ENCODE measurements at regions not wholly inside any gene's neighbourhood (a gene's known extent, or its start where the extent isn't known, plus 50 kb on each side); places are given as distances from the start of the nearest gene placed in this dataset.
"Not testable (repeated sequence)": the region's sequence is repeated elsewhere in the genome, so short reads cannot be mapped to it uniquely, and the experiment has no call there.

DNA sequence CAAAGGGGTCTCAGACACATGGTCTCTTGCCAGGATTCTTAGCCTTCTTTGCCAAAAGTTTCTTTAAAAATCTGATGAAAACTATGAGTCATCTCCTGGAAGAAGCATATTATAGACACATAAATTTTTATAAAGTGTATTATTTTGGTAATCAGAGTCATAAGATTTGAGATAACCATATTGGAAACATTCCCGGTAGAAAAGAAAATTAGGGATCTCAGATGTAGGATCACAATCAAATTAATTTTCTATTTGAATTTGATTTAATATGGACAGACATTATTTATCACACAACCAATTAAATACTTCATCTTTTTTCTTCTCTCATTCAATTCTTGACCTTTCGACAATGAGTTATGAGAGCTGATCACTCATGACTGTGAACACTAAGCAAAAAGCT is 347.7 kb upstream of the CDH8 start:
- no peak for DNase-seq (ENCODE audit: low read depth)

DNA sequence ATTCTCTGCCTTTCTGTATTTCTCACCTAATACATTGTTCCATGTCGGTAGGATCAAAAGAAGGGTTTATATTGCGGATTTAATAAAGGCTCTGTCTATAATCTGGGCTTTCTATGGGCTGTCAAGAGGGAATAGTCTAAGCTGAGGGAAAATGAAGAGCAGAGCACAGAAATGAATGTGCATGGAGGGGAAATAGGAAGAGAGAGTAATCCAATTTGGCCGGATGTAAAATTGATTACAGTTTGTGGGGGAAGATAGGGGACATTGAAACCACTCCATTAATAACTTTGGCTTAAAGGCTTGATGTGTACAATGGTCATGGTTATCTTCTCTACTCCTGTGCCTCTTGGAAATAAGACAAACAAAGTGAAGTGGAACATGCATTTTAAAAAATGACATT is 334.2 kb upstream of the CDH8 start:
- DNase-seq (ENCODE audit: low read depth), result no peak

DNA sequence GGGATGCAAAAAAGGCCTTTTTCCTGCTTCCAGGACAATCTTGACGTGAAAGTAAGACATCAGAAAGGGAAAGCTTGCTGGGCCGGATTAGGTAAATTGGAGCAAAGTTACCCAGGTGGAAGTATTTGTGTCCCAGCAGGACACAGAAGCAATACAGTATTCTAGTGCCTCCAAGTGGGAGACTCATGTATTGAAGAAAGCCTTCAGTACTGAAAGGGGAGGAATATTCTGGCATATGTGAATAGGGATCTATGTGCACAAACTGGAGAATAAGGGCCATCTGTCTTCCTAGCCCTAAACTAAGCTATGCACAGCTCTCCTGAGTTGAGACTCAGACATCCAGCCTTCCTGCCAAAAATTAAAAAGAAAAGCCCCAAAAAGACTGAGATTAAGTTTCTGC is 327.3 kb upstream of the CDH8 start:
- no peak for DNase-seq (ENCODE audit: low read depth)

DNA sequence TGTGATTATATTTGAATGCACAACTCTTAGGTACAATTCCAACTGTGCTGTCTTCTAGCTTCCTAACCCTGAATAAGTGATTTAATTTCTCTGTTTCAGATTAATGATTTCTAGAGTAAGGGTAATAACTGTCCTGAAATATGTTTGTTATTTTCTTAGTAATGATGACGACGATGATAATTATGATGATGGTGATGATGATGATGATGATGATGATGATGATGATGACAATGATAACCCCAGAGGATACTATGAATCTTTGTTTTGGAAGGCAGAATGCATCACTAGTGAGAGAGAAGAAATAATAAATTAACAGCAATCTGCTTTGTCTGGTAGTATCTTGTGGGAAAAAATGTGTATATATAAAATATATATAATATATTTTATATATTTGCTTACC is 317.1 kb upstream of the CDH8 start:
- no peak for DNase-seq (ENCODE audit: low read depth)

DNA sequence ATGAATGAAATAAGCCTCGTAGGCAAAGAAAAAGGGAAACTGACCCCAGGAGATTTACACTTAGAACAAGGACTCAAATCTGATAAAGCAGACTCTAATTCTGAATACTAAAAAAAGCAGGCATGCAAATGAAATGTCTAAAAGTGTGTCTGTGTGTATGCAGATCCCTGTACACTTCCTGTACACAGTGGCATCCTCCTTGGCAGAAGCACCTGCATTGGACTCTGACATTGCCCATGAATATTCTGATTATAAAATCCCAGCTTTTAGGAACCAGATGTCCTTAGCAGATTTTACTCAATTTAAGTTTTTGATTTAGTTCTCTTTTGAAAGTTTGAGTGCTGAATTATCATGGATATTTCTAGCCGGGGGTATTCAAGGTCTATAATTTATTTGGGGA is 306.0 kb upstream of the CDH8 start:
- DNase-seq (ENCODE audit: low read depth), result no peak

DNA sequence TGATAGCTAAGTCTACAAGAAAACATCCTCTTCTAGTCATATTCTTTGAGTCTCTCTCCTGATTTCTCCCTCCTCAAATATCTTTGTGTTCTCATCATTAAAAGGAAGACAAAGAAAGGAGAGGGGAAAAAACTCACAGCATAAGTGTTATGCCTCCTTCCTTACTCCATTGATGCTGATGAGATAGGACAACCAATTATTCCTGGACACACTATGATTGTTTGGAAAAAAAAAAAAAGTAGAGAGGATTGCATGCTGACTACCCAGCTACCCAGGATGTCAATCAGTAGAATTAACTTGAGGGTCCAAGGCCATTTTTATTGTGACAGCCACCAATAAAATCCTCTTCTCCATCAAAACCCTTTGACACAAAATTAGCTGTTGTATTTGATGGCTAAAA is 299.1 kb upstream of the CDH8 start:
- no peak for DNase-seq (ENCODE audit: low read depth)

DNA sequence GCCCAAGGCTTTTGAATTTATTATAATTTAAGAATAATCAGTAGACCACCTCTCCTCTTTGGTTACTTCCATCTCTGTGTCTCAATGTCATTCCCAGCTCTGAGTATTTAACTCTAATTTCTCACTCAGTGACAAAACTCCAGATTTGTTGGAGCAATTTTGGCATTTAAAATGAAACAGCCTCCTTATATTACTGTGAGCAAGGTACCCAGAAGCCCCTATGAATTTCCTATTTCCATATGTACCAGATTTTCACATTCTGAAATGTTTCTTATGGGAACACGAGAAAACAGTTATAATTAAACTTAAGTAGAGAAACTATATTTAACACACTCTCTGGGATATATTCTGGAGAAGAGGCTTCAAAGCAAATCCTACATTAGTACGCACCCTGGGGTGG is 285.4 kb upstream of the CDH8 start:
- DNase-seq (ENCODE audit: low read depth), result no peak

DNA sequence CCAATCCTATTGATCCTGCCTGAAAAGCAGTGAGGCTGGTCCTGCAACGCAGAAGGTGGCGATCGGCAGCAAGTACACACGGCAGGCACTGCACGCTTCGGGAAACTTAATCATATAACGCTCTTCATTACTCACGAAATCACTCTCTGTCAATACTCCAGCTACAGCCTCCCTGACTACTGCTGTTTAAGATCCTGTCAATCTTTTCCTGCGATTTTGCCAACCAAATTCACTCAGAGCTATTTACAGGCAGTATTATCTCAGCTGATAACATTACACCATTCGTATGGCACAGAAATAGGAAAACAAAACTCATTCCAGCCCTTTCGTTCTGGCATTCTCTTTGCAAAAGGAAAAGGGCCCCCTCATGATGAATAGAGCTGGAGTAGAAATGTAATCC is 262.4 kb upstream of the CDH8 start:
- DNase-seq (ENCODE audit: low read depth), result no peak

DNA sequence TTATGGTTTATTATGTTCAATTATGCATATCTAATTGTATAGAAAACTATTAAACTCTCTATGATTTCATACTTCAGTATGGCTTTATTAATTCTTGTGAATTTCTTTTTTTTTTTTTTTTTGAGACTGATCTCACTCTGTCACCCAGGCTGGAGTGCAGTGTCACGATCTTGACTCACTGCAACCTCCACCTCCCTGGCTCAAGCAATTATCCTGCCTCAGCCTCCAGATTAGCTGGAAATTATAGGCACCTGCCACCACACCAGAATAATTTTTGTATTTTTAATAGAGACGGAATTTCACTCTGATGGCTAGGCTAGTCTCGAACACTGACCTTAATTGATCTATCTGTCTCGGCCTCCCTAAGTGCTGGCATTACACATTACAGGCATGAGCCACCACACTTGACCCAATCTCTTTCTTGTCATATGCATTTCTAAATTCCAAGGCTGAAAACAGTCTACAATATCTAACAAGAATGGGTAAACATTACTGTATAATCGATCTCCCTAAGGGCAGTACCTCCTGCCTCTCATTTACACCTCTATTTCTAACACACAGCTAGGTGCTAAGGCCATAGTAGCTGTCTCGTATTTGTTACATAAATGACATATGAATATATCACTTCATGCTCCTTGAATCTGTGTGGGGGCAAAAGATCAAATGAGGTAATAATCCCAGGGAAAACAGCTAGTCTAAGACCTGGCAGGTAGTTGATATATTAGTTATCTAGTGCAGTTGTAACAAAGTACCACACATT is 258.2 kb upstream of the CDH8 start:
- DNase-seq (ENCODE audit: low read depth), result no peak

DNA sequence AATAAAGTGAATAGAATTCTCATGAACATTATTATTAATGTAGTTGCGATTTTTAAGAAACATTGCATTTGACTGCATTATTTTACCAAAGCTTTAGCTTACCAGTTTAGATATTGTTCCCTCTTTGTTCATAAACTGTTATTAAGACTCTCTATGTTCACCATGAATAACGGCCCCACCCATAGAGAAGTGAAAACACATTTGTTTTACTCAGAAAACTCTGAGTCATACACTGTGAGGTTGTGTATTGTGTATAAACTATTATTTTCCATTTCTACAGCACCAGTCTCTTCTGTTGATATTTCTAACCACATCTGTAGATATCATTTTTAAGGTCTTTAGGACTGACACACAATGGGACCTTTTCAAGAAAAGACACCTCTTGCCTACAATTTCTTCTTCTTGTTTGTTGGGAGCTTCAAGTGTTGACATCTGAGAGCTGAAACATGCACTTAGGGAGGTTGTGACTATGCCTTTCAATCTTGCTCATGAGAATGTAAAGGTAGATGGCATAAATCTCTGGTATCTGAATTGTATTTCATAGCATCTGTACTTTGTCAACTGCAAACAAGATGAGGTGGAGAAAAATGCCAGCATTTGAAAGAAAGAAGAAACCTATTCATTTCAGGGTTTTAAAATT is 252.9 kb upstream of the CDH8 start:
- no peak for DNase-seq (ENCODE audit: low read depth)

DNA sequence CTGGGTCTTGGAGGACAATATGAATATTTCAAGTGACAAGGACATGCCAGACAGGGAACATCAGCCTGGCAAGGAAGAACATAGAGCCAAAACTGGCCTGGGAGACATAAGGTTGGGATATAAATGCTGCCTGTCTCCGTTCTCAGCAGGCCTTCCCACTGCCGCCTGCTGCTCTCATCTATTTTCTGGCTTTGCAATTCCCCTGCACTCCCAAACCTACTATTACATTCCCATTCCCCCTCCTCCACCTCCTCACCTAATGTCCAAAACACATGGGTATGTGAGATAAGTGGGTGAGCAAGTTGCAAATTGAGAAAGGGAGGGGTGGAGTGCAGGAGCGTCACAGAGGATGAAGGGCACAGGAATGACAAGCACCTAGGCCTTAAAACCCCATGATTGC is 244.3 kb upstream of the CDH8 start:
- no peak for DNase-seq (ENCODE audit: low read depth)

DNA sequence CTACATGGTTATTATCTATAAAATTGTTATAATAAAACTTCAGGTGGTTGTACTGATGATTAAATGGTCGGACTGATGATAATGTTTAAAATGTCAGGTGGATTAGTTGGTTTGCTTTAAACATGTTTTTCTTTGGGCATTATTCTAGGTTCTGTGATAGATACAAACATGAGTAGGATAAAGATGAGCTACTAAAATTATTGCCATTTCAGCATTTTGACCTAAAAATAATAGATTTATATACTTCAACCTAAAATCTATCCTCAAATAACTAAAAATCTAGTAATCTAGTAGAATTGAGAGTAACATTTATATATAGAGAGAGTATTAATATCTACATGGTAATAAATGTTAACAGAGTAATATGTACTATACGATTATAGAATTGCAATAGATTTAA is 241.7 kb upstream of the CDH8 start:
- DNase-seq (ENCODE audit: low read depth), result no peak

DNA sequence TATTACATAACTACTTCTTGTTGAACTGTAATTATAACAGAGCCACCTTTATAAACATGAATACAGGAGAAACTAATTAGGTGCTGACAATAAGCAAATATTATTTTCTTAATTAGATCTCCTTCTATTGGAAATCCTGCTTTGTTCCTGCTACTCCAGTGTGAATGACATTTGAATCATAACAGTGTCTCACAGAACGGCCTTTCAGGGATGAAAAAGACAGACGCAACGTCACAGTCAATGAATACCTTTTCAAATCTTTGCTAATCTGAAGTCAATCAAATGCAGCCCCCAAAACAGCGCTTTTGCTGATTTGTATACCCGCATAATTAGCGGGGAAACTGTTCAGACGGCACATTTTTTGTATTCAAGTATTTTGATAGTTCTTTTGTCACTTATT is 240.4 kb upstream of the CDH8 start:
- no peak for DNase-seq (ENCODE audit: low read depth)

DNA sequence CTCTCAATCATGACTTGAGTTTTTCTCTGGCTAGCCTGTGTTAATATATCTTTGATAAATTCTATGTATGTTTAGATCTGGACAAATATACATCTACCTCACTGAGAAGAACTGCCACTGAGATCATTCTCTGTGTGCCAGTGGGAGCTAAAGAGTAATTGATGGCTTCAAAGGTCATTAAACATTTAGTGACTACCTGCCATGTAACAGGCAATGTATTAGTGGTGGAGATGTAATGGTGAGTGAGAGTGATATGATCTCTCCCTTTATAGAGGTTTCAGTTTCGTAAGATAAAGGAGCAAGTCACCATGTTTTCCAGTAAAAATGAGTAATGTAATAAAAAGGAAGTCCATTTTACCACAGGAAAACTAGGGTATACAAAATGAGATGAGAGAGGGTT is 235.8 kb upstream of the CDH8 start:
- no peak for DNase-seq (ENCODE audit: low read depth)

DNA sequence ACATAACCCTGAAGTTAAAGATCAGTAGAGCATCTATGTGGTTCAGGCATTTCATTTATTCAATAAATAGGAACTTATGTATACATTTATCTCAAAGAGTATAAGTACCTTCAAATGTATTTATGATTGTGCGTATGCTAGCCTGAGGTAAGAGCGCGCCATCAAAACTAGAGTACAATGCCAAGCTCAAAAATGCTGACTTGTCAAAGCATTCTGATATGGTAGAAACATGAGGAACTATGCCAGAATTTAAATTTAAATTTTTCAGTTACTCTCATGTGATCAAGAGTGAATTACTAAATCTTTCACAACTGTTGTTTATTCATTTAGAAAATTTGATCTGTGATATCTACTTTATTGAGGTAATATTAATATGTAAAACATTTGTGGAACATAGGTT is 225.5 kb upstream of the CDH8 start:
- no peak for DNase-seq (ENCODE audit: low read depth)

DNA sequence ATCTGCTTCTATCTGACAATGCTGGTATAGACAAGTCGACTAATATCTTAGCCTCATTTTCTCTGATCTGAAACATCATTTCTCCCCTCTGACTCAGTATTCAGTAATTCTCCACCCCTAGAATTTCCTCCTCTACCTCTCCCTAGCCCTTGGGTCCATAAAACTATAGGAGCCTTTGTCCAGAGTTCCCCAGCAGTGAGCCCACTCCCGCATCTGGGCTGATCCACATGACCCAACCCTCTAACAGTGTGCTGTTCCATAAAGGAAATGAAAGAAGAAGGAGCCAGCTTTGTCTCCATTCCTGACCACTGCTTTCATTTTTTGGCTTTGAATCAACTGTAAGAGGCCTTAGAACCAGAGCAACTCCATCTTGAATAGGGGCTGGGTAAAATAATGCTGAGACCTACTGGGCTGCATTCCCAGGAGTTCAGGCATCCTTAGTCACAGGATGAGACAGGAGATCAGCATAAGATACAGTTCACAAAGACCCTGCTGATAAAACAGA is 222.7 kb upstream of the CDH8 start:
- not testable (repeated sequence) for DNase-seq (ENCODE audit: low read depth)

DNA sequence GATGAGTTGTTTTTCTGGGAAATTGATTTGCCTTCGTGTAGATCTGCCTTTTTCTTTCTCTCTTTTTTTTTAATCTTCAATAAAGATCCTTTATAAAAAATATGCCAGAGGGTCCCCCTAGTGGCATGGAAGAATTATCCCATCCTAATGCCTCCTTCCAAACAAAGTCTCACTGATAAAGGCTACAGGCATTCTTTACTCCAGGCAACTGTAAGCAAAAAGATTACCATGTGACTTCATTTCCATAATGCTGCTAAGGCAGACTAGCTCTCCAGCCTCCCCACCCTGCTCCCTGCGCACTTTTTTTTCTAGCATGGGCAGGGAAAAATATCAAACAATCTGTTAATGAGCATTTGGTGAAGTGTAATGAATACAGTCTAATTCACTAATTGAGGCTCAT is 220.2 kb upstream of the CDH8 start:
- no peak for DNase-seq (ENCODE audit: low read depth)

DNA sequence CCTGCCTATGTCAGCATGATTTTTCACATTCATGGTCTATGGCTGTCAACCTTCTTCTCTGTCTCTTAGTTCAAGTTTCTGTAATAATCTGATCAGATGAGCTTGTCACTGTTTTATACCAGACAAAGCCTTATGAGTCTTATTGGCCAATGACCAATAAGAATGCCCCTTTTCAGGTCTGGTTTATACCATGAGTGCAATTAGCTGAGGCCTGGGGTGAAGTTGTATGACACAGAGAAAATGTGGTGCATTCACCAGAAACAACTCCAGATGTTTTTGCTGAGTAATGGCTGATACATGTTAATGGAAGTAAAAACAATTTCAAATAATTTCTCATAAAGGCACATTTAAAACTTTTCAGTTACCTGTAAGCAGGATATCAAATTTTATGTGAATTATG is 218.6 kb upstream of the CDH8 start:
- no peak for DNase-seq (ENCODE audit: low read depth)

DNA sequence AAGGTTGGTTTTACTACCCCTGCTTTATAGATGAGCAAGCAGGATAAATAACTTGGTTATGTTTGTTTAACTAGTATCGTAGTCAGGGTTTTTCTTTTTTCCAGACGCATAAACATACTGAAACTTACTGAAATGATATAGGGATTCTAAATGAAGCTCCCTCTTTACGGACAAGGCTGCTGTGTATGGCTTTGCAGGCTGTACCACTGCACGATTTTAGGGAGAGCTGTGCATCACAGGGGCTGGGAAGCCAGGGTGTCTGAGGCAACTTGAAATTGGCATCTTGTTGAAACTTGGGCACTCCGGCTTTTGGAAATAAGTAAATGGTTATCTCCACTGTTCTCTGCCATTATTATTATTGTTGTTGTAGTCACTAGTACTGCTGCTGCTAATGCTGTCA is 218.1 kb upstream of the CDH8 start:
- DNase-seq (ENCODE audit: low read depth), result no peak

DNA sequence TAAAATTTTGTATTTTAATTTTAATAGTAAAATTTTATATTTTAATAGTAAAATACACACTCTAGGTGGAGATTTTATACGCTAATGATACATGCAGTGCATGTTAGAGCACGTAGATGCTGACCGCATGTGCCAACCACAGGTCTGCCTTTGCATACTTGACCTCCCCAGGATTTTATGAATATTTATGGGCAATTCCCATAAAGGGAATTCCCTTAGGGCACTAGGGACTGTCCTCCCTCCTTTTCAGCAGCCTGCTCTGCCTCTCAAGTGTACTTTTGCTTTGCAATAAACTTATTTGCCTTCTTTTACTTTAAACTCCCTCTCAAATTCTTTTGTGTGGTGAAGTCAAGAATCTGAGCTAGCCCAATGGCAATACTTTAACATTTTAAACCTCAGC is 217.7 kb upstream of the CDH8 start:
- DNase-seq (ENCODE audit: low read depth), result no peak

DNA sequence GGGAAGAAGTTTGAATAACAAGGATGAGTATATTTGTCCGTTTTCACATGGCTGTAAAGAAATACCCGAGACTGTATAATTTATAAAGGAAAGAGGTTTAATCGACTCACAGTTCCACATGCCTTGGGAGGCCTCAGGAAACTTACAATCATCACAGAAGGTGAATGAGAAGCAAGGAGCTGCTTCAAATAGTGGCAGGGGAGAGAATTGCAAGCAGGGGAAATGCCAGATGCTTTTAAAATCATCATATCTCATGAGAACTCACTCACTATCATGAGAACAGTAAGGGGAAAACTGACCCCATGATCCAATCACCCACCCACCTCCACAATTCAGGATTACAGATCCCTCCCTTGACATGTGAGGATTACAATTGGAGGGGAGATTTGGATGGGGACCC is 212.8 kb upstream of the CDH8 start:
- no peak for DNase-seq (ENCODE audit: low read depth)

DNA sequence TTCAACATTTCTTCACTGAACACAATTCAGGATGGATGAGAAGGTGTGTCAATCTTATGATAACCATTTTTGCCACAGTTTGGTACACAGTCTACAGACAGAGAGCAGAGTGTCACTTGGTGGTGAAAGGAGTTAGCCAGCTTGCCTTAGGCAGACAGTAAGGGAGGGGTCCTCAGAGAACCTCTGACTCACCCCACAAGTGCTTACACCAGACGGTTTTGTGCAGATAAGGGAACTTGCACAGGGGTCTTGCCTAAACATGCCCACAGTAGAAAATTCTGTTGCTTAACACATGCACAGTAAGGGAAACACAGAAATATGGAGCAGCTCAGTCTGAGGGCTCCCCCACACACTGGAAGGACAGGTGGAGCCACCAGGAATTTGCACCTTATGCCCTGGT is 204.5 kb upstream of the CDH8 start:
- no peak for DNase-seq (ENCODE audit: low read depth)

DNA sequence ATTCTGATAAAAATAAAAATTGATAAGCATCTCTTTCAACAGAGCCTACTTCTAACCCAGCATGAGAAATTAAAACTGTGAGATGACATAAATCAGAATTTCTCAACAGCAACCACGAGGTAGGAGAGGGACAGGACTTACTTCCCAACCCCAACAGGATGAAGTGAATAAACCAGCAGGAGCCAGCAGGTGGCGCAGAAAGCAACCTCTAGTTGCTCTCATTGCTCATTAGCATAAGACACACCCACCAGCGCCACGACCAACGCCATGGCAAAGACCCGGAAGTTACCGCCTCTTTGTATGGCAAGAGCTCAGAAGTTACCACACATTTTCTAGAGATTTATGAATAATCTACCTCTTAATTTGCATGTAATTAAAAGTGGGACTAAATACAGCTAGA is 189.4 kb upstream of the CDH8 start:
- DNase-seq (ENCODE audit: low read depth), result no peak

DNA sequence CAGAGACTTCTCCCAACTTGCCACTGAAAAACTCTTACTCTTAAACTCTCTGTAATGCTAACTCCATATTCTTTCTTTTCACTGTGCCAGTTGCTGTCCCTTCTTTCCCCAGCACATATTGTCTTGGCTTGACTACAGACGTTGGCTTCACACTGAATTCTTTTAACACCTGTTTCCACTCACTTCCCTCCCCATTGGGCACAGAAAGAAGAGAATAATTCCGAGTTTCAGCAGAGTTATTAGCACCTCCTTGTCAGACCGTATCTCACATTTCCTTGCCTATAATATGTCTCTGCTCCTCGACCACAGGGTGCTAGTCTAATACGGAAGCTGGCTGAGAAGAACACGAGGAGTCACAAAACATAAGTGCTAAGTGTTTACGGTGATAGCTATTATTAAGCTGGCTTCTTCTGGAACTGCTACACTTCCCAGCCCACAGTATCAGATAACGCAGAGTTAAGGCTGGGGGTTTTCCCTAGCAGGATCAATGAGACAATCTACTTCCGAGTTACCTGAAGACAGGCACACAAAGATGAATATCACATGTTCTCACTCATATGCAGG is 188.5 kb upstream of the CDH8 start:
- DNase-seq (ENCODE audit: low read depth), result no peak
